GM23338 (cell line): ENCODE measurements at regions not wholly inside any gene's neighbourhood (a gene's known extent, or its start where the extent isn't known, plus 50 kb on each side); places are given as distances from the start of the nearest gene placed in this dataset.

Experiments
- ATAC-seq: fragments of 200-7000 bp; cut with Tn5 transposase; 3 replicates; pipeline ENCODE4 v1.9.1; 2020
- DNase-seq: peaks from one replicate; pipeline ENCODE4 v3.0.0-alpha.2; 2015; ENCODE audit warnings: low spot score
- H2AFZ ChIP-seq: fragments of 200-600 bp; sonication (generic); 2 replicates; pipeline ENCODE4 v1.8.0; 2016; ENCODE audit warnings: antibody characterized with exemption, mild to moderate bottlenecking, moderate library complexity
- H3F3A ChIP-seq: fragments of 200-600 bp; sonication (generic); replicated peaks from 2 replicates; pipeline ENCODE4 v1.8.0; 2017; ENCODE audit warnings: antibody characterized with exemption, mixed run types, low read depth
- H3K27ac ChIP-seq: fragments of 200-600 bp; sonication (generic); 2 replicates; pipeline ENCODE4 v1.6.1; 2016; ENCODE audit warnings: low read depth
- H3K27me3 ChIP-seq: fragments of 200-600 bp; sonication (generic); 2 replicates; pipeline ENCODE4 v1.8.0; 2016; ENCODE audit warnings: mild to moderate bottlenecking, mixed run types, moderate library complexity; ENCODE audit not compliant: insufficient read depth
- H3K36me3 ChIP-seq: fragments of 200-600 bp; sonication (generic); 2 replicates; pipeline ENCODE4 v1.8.0; 2016; ENCODE audit warnings: mild to moderate bottlenecking; ENCODE audit not compliant: insufficient read depth
- H3K4me1 ChIP-seq: fragments of 200-600 bp; sonication (generic); 2 replicates; pipeline ENCODE4 v1.8.0; 2016; ENCODE audit warnings: mild to moderate bottlenecking, moderate library complexity; ENCODE audit not compliant: insufficient read depth
- H3K4me2 ChIP-seq: fragments of 200-600 bp; sonication (generic); 2 replicates; pipeline ENCODE4 v1.7.1; 2017; ENCODE audit warnings: mixed run types
- H3K4me3 ChIP-seq: fragments of 200-600 bp; sonication (generic); 2 replicates; pipeline ENCODE4 v1.6.1; 2016; ENCODE audit warnings: mixed run types
- H3K79me2 ChIP-seq: fragments of 200-600 bp; sonication (generic); replicated peaks from 2 replicates; pipeline ENCODE4 v1.8.0; 2017; ENCODE audit warnings: mild to moderate bottlenecking; ENCODE audit not compliant: insufficient read depth
- H3K9me2 ChIP-seq: fragments of 200-600 bp; sonication (generic); 2 replicates; pipeline ENCODE4 v1.8.0; 2017; ENCODE audit not compliant: insufficient read depth
- H4K20me1 ChIP-seq: fragments of 200-600 bp; sonication (generic); replicated peaks from 2 replicates; pipeline ENCODE4 v1.8.0; 2017; ENCODE audit warnings: mild to moderate bottlenecking; ENCODE audit not compliant: insufficient read depth
- H3K27ac Mint-ChIP-seq: 2 replicates; pipeline ENCODE4 v1.8.0; 2020; ENCODE audit warnings: inconsistent platforms, mild to moderate bottlenecking, moderate library complexity, mixed read lengths
- H3K27me3 Mint-ChIP-seq: 3 replicates; pipeline ENCODE4 v1.8.0; 2022; ENCODE audit warnings: low read depth, mild to moderate bottlenecking, moderate library complexity, mixed read lengths, inconsistent platforms; ENCODE audit not compliant: insufficient read depth, poor library complexity
- H3K36me3 Mint-ChIP-seq: 3 replicates; pipeline ENCODE4 v1.8.0; 2021; ENCODE audit warnings: low read depth, mild to moderate bottlenecking, inconsistent platforms, moderate library complexity, mixed read lengths
- H3K4me1 Mint-ChIP-seq: 3 replicates; pipeline ENCODE4 v1.8.0; 2020; ENCODE audit warnings: mild to moderate bottlenecking, inconsistent platforms, mixed read lengths
- H3K4me3 Mint-ChIP-seq: 3 replicates; pipeline ENCODE4 v1.8.0; 2021; ENCODE audit warnings: moderate library complexity, mild to moderate bottlenecking, inconsistent platforms, mixed read lengths
- H3K9me3 Mint-ChIP-seq: 3 replicates; pipeline ENCODE4 v1.8.0; 2020; ENCODE audit warnings: moderate library complexity, mild to moderate bottlenecking, inconsistent platforms, mixed read lengths
- CREB1 ChIP-seq: fragments of 250-450 bp; sonication (Bioruptor Pico); IDR thresholded peaks from 2 replicates; pipeline ENCODE4 v1.5.0; 2020; ENCODE audit warnings: low read depth, mild to moderate bottlenecking, moderate library complexity
- CTCF ChIP-seq, 2 experiments: fragments of 200-600 bp in 1 of 2; sonication (generic) in 1 of 2; conservative IDR thresholded peaks; 2 replicates each; pipeline versions ENCODE4 v1.5.1 to v1.6.1; 2016 to 2017; ENCODE audit warnings: antibody characterized with exemption in 2 of 2, low read depth in 2 of 2, mild to moderate bottlenecking in 2 of 2, moderate library complexity in 1 of 2
- ETS1 ChIP-seq: IDR thresholded peaks from 2 replicates; pipeline ENCODE4 v1.6.1; 2016; ENCODE audit warnings: antibody characterized with exemption
- EZH2phosphoT487 ChIP-seq: fragments of 200-600 bp; sonication (generic); IDR thresholded peaks from one replicate; pipeline ENCODE4 v1.8.1; 2018; ENCODE audit warnings: antibody characterized with exemption; ENCODE audit not compliant: unreplicated experiment
- JUNB ChIP-seq: IDR thresholded peaks from one replicate; pipeline ENCODE4 v1.6.1; 2016; ENCODE audit warnings: antibody characterized with exemption; ENCODE audit not compliant: unreplicated experiment
- NANOG ChIP-seq: IDR thresholded peaks from 2 replicates; pipeline ENCODE4 v1.6.1; 2016; ENCODE audit warnings: antibody characterized with exemption, borderline replicate concordance
- POLR2AphosphoS5 ChIP-seq: IDR thresholded peaks from 2 replicates; pipeline ENCODE4 v1.6.1; 2016; ENCODE audit warnings: antibody characterized with exemption, low read depth
- REST ChIP-seq: IDR thresholded peaks from one replicate; pipeline ENCODE4 v1.6.1; 2018; ENCODE audit warnings: antibody characterized with exemption; ENCODE audit not compliant: unreplicated experiment
- STAT1 ChIP-seq: IDR thresholded peaks from one replicate; pipeline ENCODE4 v1.6.1; 2016; ENCODE audit warnings: antibody characterized with exemption; ENCODE audit not compliant: unreplicated experiment
- ZNF114 ChIP-seq: fragments of 250-450 bp; sonication (Bioruptor Pico); IDR thresholded peaks from 2 replicates; pipeline ENCODE4 v1.5.0; 2020; ENCODE audit warnings: mild to moderate bottlenecking, moderate library complexity
- ZNF462 ChIP-seq: fragments of 250-450 bp; sonication (Bioruptor Pico); IDR thresholded peaks from 2 replicates; pipeline ENCODE4 v1.5.0; 2020; ENCODE audit warnings: mild to moderate bottlenecking, moderate library complexity

- TF ChIP-seq REST (no peak), JUNB (no peak), CTCF (conservative IDR thresholded peaks at IDR 0.05; ENCODE audit: low read depth in 2 of 2) (no peak), CREB1 (CRISPR knock-in tag) (no peak), ZNF114 (CRISPR knock-in tag) (no peak), EZH2phosphoT487 (no peak), POLR2AphosphoS5 (no peak)
Measured at GRCh38 chr10:33669904-33670303, 335.4 kb upstream of the NRP1 start (continued).

- Histone ChIP-seq H2AFZ (no peak overlapping the region), H3K79me2 (no peaks in the 10 kb centered on the region), H3K9me2 (peaks cover 11% of the 10 kb centered on the region; the same call in 1 of the 2 replicates), H3F3A (no peaks in the 10 kb centered on the region), H3K27me3 (no peaks in the 10 kb centered on the region), H3K36me3 (no peaks in the 10 kb centered on the region; the same call in 1 of the 2 replicates), H3K4me3 (no peak overlapping the region), H3K27ac (no peak overlapping the region), H4K20me1 (no peaks in the 10 kb centered on the region), H3K4me2 (no peak overlapping the region), H3K4me1 (no peaks in the 10 kb centered on the region)
- no peak for ATAC-seq
- Mint-ChIP-seq H3K27me3 (peaks cover 6% of the 10 kb centered on the region), H3K27ac (no peak overlapping the region), H3K4me3 (no peak overlapping the region), H3K9me3 (peaks cover 7% of the 10 kb centered on the region), H3K36me3 (peaks cover 5% of the 10 kb centered on the region; the same call in 1 of the 3 replicates), H3K4me1 (peaks cover 2% of the 10 kb centered on the region)
- no peak for TF ChIP-seq ZNF462 (CRISPR knock-in tag)
- TF ChIP-seq NANOG, result no peak
- TF ChIP-seq JUNB, result no peak
- no peak for TF ChIP-seq ETS1
- no peak for TF ChIP-seq STAT1
- TF ChIP-seq EZH2phosphoT487, result no peak
- no peak for TF ChIP-seq ZNF114 (CRISPR knock-in tag)
- no peak for DNase-seq
Measured at GRCh38 chr10:33666686-33667480, 332.4 kb upstream of the NRP1 start.
